H1 (cell line): ENCODE measurements at regions not wholly inside any gene's neighbourhood (a gene's known extent, or its start where the extent isn't known, plus 50 kb on each side); places are given as distances from the start of the nearest gene placed in this dataset.

Experiments used
- CTCF ChIA-PET: fragments of 300-600 bp; sonication (Branson Sonifier 250); formaldehyde crosslinking; loops from one replicate; lab custom pipeline; 2021; ENCODE audit not compliant: partially characterized antibody; lab: Charles Lee
- POLR2A ChIA-PET: fragments of 300-600 bp; sonication (Branson Sonifier 250); formaldehyde crosslinking; loops from one replicate; lab custom pipeline; 2021; ENCODE audit warnings: inconsistent platforms; ENCODE audit not compliant: partially characterized antibody; lab: Charles Lee
- DNase-seq, 2 experiments: peaks; one replicate each; pipeline versions ENCODE4 v3.0.0 to v3.0.0-alpha.2; 2010 to 2022; ENCODE audit warnings: low spot score in 2 of 2, low read depth in 1 of 2, mixed read lengths in 1 of 2
- FAIRE-seq: peaks from 2 replicates; lab custom pipeline; 2011; peaks lifted over from hg19 to GRCh38; lab: Jason Lieb, UNC
- H2AFZ ChIP-seq: 2 replicates; pipeline ENCODE4 v1.8.1; 2012; ENCODE audit warnings: low read length, inconsistent platforms
- H2AK5ac ChIP-seq: 2 replicates; pipeline ENCODE4 v1.6.1; 2013; ENCODE audit warnings: low read depth, low read length
- H2BK120ac ChIP-seq: replicated peaks from 2 replicates; pipeline ENCODE3; 2013; ENCODE audit warnings: low read depth, low read length, inconsistent platforms
- H2BK12ac ChIP-seq: 2 replicates; pipeline ENCODE4 v1.6.1; 2013; ENCODE audit warnings: low read depth, low read length
- H2BK15ac ChIP-seq: 2 replicates; pipeline ENCODE4 v1.6.1; 2013; ENCODE audit warnings: low read length
- H2BK20ac ChIP-seq: 2 replicates; pipeline ENCODE4 v1.6.1; 2013; ENCODE audit warnings: low read length
- H2BK5ac ChIP-seq: 2 replicates; pipeline ENCODE4 v1.6.1; 2013; ENCODE audit warnings: low read depth, low read length
- H3K14ac ChIP-seq: 2 replicates; pipeline ENCODE4 v1.6.1; 2013; ENCODE audit warnings: inconsistent platforms; ENCODE audit not compliant: insufficient read length
- H3K18ac ChIP-seq: 2 replicates; pipeline ENCODE4 v1.6.1; 2013; ENCODE audit warnings: low read length; ENCODE audit errors: extremely low read depth
- H3K23ac ChIP-seq: 2 replicates; pipeline ENCODE4 v1.6.1; 2013; ENCODE audit warnings: inconsistent platforms; ENCODE audit not compliant: insufficient read length
- H3K23me2 ChIP-seq: 2 replicates; pipeline ENCODE4 v1.6.1; 2013; ENCODE audit warnings: low read depth, low read length
- H3K27ac ChIP-seq: 2 replicates; pipeline ENCODE4 v1.6.1; 2011; ENCODE audit warnings: low read depth, low read length, inconsistent platforms
- H3K27me3 ChIP-seq, 4 experiments: replicated peaks in 1 of 4; 1 replicate in 1 of 4; 2 replicates in 3 of 4; pipeline versions ENCODE4 v1.6.1 to v1.8.1; 2011 to 2013; ENCODE audit warnings: low read length in 3 of 4, mild to moderate bottlenecking in 3 of 4, inconsistent platforms in 2 of 4, mixed read lengths in 2 of 4, moderate library complexity in 1 of 4; ENCODE audit not compliant: control insufficient read depth in 3 of 4, insufficient read depth in 3 of 4; ENCODE audit errors: extremely low read depth in 1 of 4
- H3K36me3 ChIP-seq, 4 experiments: 2 replicates each; pipeline versions ENCODE4 v1.6.1 to v1.8.1; 2011 to 2013; ENCODE audit warnings: mild to moderate bottlenecking in 4 of 4, low read length in 3 of 4, moderate library complexity in 2 of 4, control low read depth in 1 of 4, inconsistent platforms in 1 of 4; ENCODE audit not compliant: insufficient read depth in 4 of 4, control insufficient read depth in 2 of 4
- H3K4ac ChIP-seq: replicated peaks from 2 replicates; pipeline ENCODE3; 2013; ENCODE audit warnings: low read length, low read depth, mixed read lengths, inconsistent platforms; ENCODE audit not compliant: insufficient read length
- H3K4me1 ChIP-seq, 4 experiments: replicated peaks in 1 of 4; 1 replicate in 1 of 4; 2 replicates in 3 of 4; pipeline versions ENCODE4 v1.6.1 to v1.8.1; 2011 to 2013; ENCODE audit warnings: low read length in 3 of 4, inconsistent platforms in 2 of 4, mixed read lengths in 1 of 4; ENCODE audit not compliant: insufficient read depth in 4 of 4, control insufficient read depth in 3 of 4
- H3K4me2 ChIP-seq, 2 experiments: 2 replicates each; pipeline versions ENCODE4 v1.6.1 to v1.8.1; 2011 to 2013; ENCODE audit warnings: low read depth in 2 of 2, low read length in 2 of 2, control low read depth in 1 of 2, inconsistent platforms in 1 of 2, mild to moderate bottlenecking in 1 of 2; ENCODE audit not compliant: insufficient read depth in 1 of 2
- H3K4me3 ChIP-seq, 4 experiments: fragments of 200-600, 300-600 bp in 1 of 4; sonication (generic), shearing (Covaris generic), sonication (Bioruptor Twin) in 1 of 4; 2 replicates each; pipeline versions ENCODE4 v1.5.1 to v1.8.1; 2011 to 2016; ENCODE audit warnings: low read length in 4 of 4, low read depth in 3 of 4, control low read depth in 2 of 4, inconsistent platforms in 2 of 4, mild to moderate bottlenecking in 2 of 4, mixed read lengths in 1 of 4, moderate library complexity in 1 of 4; ENCODE audit not compliant: insufficient read depth in 2 of 4; ENCODE audit errors: extremely low read depth in 1 of 4
- H3K56ac ChIP-seq: replicated peaks from 2 replicates; pipeline ENCODE3; 2013; ENCODE audit warnings: low read depth, mild to moderate bottlenecking, mixed read lengths, low read length, inconsistent platforms; ENCODE audit not compliant: insufficient read length
- H3K79me1 ChIP-seq: 2 replicates; pipeline ENCODE4 v1.6.1; 2013; ENCODE audit warnings: low read depth, low read length, control low read depth
- H3K79me2 ChIP-seq, 2 experiments: 2 replicates each; pipeline versions ENCODE4 v1.6.1 to v1.8.1; 2012 to 2013; ENCODE audit warnings: low read length in 2 of 2, mild to moderate bottlenecking in 2 of 2, inconsistent platforms in 1 of 2; ENCODE audit not compliant: insufficient read depth in 2 of 2, control insufficient read depth in 1 of 2
- H3K9ac ChIP-seq, 4 experiments: replicated peaks in 1 of 4; 1 replicate in 1 of 4; 2 replicates in 3 of 4; pipeline versions ENCODE4 v1.6.1 to v1.8.1; 2011 to 2013; ENCODE audit warnings: low read depth in 3 of 4, low read length in 3 of 4, control low read depth in 2 of 4, mild to moderate bottlenecking in 2 of 4, moderate library complexity in 2 of 4, inconsistent platforms in 1 of 4; ENCODE audit errors: extremely low read depth in 1 of 4
- H3K9me3 ChIP-seq, 2 experiments: 2 replicates each; pipeline versions ENCODE4 v1.6.1 to v1.8.1; 2012 to 2013; ENCODE audit warnings: mild to moderate bottlenecking in 2 of 2, moderate library complexity in 2 of 2, control low read depth in 1 of 2, inconsistent platforms in 1 of 2, low read depth in 1 of 2, low read length in 1 of 2, mixed read lengths in 1 of 2; ENCODE audit not compliant: insufficient read depth in 2 of 2
- H4K20me1 ChIP-seq, 2 experiments: replicated peaks in 1 of 2; 2 replicates each; pipeline versions ENCODE3 to v1.8.1; 2011 to 2013; ENCODE audit warnings: inconsistent platforms in 2 of 2, low read length in 2 of 2, mild to moderate bottlenecking in 1 of 2; ENCODE audit not compliant: insufficient read depth in 2 of 2, control insufficient read depth in 1 of 2
- H4K5ac ChIP-seq: 2 replicates; pipeline ENCODE4 v1.6.1; 2013; ENCODE audit warnings: low read length, low read depth, mixed read lengths, inconsistent platforms; ENCODE audit not compliant: insufficient read length
- H4K8ac ChIP-seq: 2 replicates; pipeline ENCODE4 v1.8.0; 2013; ENCODE audit warnings: mild to moderate bottlenecking, moderate library complexity, low read length, inconsistent platforms; ENCODE audit not compliant: insufficient read depth; ENCODE audit errors: extremely low read depth
- H4K91ac ChIP-seq: replicated peaks from 2 replicates; pipeline ENCODE3; 2013; ENCODE audit warnings: low read length, mixed read lengths, inconsistent platforms; ENCODE audit not compliant: insufficient read length
- CTBP2 ChIP-seq: IDR thresholded peaks from 2 replicates; pipeline ENCODE4 v1.7.0; 2011; ENCODE audit warnings: borderline replicate concordance, mild to moderate bottlenecking, moderate library complexity, mixed read lengths, low read length; ENCODE audit not compliant: insufficient read depth, insufficient read length
- EGR1 ChIP-seq: IDR thresholded peaks from 2 replicates; pipeline ENCODE4 v1.6.1; 2011; ENCODE audit warnings: low read depth, low read length, borderline replicate concordance
- EP300 ChIP-seq, 2 experiments: IDR thresholded peaks; 1 replicate in 1 of 2; 2 replicates in 1 of 2; pipeline ENCODE4 v1.6.1; 2011 to 2012; ENCODE audit warnings: low read depth in 2 of 2, low read length in 2 of 2, mild to moderate bottlenecking in 2 of 2, borderline replicate concordance in 1 of 2, inconsistent platforms in 1 of 2, moderate library complexity in 1 of 2
- GTF2F1 ChIP-seq: IDR thresholded peaks from 2 replicates; pipeline ENCODE4 v1.6.1; 2012; ENCODE audit warnings: low read depth, low read length, improper control_type of control experiment, borderline replicate concordance
- JUND ChIP-seq: IDR thresholded peaks from 2 replicates; pipeline ENCODE4 v1.6.1; 2011; ENCODE audit warnings: mild to moderate bottlenecking, improper control_type of control experiment, low read length
- POU5F1 ChIP-seq: IDR thresholded peaks from 2 replicates; pipeline ENCODE4 v1.6.1; 2011; ENCODE audit warnings: low read depth, mild to moderate bottlenecking, low read length, moderate library complexity
- WGBS, 2 experiments: shearing (Covaris generic) in 1 of 2; methylation state at CpG; one replicate each; pipeline versions ENCODE4 v1.1.6 to v1.1.7; 2013 to 2015; ENCODE audit warnings: low lambda C conversion rate in 2 of 2, mixed read lengths in 2 of 2, inconsistent platforms in 1 of 2, low coverage in 1 of 2, missing lambda C conversion rate in 1 of 2; ENCODE audit not compliant: insufficient replicate concordance in 2 of 2, insufficient coverage in 1 of 2, insufficient read length in 1 of 2; ENCODE audit errors: extremely low coverage in 1 of 2, missing lambda C conversion rate in 1 of 2; 5-methylcytosine and 5-hydroxymethylcytosine counted together

DNA sequence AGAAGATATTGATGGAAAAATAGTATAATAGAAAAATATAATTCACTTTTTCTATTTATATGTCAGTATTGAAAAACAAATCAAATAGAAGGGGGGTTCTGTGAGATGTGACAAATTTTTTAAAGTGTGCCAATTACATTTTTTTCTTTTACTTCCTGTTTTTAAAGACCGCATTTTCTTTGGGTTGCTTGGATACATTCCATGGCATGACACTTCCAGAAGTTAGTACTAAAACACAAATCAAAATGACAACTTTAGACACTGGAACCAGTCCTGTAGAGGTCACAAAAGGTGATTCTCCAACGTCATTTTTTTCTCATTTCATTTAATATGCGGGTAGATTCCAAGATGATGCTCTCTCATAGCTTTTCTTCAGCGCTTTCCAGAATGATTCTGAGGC lies 116.2 kb upstream of the GNPDA2 start:
- H3K36me3 ChIP-seq, result no peaks in the 10 kb centered on the region
- no peaks in the 10 kb centered on the region for H3K27me3 ChIP-seq
- POLR2A ChIA-PET, result no interaction called here

More for the DNA sequence above, 116.2 kb upstream of the GNPDA2 start:
- Histone ChIP-seq H4K8ac (no peak overlapping the region), H2AFZ (no peak overlapping the region), H4K5ac (no peak overlapping the region), H3K4me2 (no peak overlapping the region), H2BK5ac (no peak overlapping the region), H3K9me3 (no peaks in the 10 kb centered on the region), H2BK12ac (no peak overlapping the region), H2AK5ac (no peak overlapping the region), H3K4ac (no peak overlapping the region), H2BK15ac (no peak overlapping the region), H4K91ac (no peak overlapping the region), H2BK20ac (no peak overlapping the region), H3K23me2 (no peaks in the 10 kb centered on the region), H3K27ac (no peak overlapping the region), H3K14ac (no peak overlapping the region), H3K9ac (no peak overlapping the region), H3K4me3 (no peak overlapping the region), H3K79me1 (no peaks in the 10 kb centered on the region), H3K56ac (no peak overlapping the region), H2BK120ac (no peak overlapping the region), H3K79me2 (no peaks in the 10 kb centered on the region), H3K23ac (no peak overlapping the region)
- WGBS, 2 experiments, result 89% methylated on average over 4 of the region's 4 CpGs; no CpG with 5 or more reads in 1 of the 2 experiments
- no peak for FAIRE-seq
- CTCF ChIA-PET, result no interaction called here
- no peak for DNase-seq
- TF ChIP-seq EGR1 (no peak), POU5F1 (no peak), EP300 (IDR thresholded peaks at IDR 0.05; ENCODE audit: borderline replicate concordance in 1 of 2, low read depth in 2 of 2, low read length in 2 of 2) (no peak), JUND (no peak), CTBP2 (no peak), GTF2F1 (no peak)
- TF ChIP-seq, all 59 proteins: peak for 0
- H3K18ac ChIP-seq, result no peak overlapping the region
- no peaks in the 10 kb centered on the region for H4K20me1 ChIP-seq
- H3K4me1 ChIP-seq, result no peaks in the 10 kb centered on the region
